GM18951 (cell line): ENCODE measurements at regions not wholly inside any gene's neighbourhood (a gene's known extent, or its start where the extent isn't known, plus 50 kb on each side); places are given as distances from the start of the nearest gene placed in this dataset.

Experiments
- POLR2A ChIP-seq: IDR thresholded peaks from 4 replicates; pipeline ENCODE4 v1.6.1; 2011; ENCODE audit warnings: mild to moderate bottlenecking; ENCODE audit not compliant: insufficient read length, insufficient read depth; ENCODE audit errors: extremely low read depth
- in situ Hi-C: fragments of 300-500 bp; cut with MboI; formaldehyde crosslinking; loops from one replicate; pipeline ENCODE4 v1.12.0; 2022; ENCODE audit warnings: low sequenced_read_pairs, mixed read lengths, inconsistent platforms; ENCODE audit not compliant: unreplicated experiment

DNA sequence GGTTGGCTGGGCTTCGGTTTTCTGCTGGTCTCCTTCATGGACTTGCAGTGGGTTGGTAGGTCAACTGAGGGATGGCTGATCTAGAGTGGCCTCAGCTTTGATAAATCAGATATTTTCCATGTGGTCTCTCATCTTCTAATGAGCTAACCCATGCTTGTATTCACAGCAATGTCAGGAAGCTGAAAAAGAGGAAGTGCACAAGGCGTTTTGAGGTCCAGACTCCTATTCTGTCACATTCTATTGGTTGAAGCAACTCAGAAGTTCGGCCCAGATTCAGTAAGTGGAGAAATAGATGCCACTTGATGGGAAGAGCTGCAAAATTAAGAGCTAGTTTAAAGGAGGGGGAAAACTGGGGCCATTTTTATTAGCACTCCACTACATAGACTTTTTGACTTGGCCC lies 361.2 kb downstream of the DIPK2A start:
- in situ Hi-C loops, result no loop called here
- TF ChIP-seq POLR2A, result no peak

DNA sequence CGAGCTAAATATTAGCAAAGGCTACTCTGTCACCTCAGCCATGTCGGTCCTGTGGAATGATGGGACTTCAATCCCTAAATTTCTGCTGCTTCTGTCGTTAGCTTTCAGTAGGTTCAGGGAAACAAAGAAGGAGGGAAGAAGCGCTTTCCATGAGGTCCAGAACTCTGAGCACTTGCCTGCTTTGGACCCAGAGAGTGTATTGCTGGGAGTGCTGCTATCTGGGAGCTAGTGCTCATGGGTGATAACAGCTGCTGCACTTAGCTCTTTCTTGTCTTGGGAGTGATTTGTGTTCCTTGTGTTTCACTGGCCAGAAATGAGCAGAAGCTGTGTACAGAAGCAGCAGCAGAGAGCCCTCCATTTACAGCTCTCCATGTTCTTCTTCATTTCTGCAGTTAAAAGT lies 369.8 kb downstream of the DIPK2A start:
- in situ Hi-C loops, result no loop called here

DNA sequence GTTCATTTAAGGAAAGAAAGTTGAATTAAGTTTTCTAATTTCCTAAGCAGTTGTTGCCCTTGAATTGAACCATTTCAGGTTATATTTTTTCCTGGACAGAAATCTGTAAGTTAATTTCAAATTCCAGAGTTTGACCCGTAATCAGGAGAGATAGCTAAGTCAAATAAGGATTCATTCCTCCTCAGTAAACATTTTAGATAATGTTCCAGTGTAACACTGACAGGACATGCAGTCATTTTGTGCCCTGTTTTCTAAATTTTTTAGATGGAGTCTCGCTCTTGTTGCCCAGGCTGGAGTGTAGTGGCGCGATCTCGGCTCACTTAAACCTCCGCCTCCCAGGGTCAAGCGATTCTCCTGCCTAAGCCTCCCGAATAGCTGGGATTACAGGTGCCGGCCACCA lies 371.7 kb downstream of the DIPK2A start:
- no peak for TF ChIP-seq POLR2A
- in situ Hi-C loops, result no loop called here

More for the DNA sequence above, 369.8 kb downstream of the DIPK2A start:
- TF ChIP-seq POLR2A, result no peak

DNA sequence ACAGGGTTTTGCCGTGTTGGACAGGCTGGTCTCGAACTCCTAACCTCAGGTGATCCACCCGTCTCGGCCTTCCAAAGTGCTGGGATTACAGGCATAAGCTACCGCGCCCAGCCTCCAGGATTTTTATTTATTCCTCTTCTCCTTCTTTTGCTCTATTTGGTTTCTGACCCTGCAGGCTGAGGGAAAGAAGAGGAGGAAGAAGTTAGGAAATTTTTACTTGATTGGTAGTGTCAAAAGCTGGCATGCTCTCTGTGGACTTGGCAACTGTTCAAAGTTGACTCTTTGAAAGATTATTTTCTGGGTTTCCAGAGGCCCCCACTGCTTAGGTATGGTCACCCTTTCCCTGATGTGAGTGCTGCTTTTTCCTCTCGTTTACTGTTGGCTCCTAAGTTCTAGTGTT lies 372.2 kb downstream of the DIPK2A start:
- in situ Hi-C loops, result no loop called here
- no peak for TF ChIP-seq POLR2A

DNA sequence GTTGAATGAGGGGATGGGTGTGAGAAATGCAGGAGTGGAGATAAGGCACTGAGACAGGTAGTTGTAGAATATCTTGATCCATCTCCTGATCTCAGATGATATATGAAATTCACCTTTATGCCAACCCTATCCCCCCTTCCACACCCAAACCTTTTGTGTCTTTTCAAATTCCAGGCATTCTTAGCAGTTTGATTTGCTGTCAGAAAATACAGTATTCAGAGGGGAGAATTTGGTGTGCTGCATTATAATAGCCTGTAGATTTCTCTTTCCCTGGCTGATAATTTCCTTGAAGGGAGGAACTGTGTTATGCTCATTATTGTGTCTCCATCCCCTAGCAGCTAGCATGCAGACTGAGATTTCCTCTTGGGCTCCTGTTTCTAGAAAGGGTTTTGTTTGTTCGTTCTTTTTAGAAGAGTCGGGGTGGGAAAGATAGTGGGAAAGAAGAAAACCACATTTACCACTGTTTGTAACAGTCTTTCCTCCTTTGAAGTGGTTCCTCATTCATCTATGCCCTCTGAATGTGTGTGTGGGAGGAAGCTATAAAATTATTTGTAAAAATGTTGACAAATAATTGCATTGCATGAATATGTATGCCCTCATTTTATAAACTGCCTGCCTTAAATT lies 373.4 kb downstream of the DIPK2A start:
- TF ChIP-seq POLR2A, result no peak
- in situ Hi-C loops, result no loop called here

DNA sequence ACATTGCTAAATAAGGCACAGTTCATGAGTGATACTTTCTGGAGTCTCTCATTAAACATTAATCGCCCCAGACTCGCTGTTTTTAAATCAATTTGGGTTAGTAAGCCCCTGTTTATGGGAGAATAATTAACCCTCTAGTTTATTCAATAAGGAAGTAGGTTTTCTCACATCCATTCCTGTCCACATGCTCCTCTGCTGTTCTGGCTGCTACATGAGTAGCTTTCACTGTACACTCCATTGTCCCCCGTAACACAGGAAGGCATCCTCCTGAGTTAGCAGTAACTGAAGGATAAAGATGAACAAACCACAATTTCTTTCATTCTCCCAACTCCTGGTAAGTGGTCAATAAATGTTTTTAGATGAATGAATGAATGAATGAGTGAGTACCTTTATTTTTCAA lies 378.5 kb downstream of the DIPK2A start:
- TF ChIP-seq POLR2A, result no peak
- in situ Hi-C loops, result no loop called here

DNA sequence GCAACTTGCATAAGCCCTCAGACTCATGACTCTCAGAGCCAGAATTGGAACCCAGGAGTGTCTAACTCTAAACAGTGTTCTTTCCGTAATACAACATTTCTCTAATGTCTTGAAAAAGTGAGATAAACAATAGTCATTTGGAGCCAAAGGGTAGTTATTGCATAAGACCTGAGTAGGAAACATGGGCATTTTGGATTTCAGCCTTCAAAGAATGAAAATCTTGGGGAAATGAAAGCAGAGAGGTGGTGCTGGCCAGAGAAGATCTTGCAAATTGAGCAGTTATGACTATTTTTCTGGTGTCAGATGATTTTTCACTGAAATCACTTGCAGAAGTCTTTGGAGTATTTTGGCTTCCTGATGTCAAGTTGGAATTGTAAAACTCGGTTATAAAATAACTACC lies 379.4 kb downstream of the DIPK2A start:
- in situ Hi-C loops, result no loop called here
- TF ChIP-seq POLR2A, result no peak

DNA sequence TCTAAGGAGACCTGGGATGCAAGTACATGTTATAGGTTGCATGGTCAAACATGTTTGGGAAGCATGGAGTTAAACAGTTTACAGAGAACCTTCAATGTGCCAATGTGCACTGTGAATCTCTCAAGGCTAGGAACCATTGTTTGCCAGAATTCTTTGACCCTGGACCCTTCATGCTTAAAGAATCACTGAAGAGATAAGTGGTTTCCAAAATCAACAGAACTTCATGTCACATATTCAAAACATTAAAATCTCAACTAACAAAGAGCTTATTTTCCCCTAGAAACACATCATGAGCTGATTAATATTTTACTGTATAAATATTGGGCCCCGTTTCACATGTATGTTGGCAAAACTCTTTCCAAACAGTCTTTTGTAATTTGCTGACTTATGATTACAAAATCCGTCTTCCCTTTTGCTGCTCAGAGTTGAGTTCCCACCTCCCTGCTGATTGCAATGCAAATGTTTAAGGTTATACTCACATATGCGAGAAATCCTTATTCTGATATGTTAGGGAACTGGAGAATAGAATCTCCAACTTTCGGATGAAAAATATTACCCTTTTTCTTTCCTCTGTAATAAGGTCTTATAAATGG lies 380.2 kb downstream of the DIPK2A start:
- in situ Hi-C loops, result no loop called here
- TF ChIP-seq POLR2A, result no peak

DNA sequence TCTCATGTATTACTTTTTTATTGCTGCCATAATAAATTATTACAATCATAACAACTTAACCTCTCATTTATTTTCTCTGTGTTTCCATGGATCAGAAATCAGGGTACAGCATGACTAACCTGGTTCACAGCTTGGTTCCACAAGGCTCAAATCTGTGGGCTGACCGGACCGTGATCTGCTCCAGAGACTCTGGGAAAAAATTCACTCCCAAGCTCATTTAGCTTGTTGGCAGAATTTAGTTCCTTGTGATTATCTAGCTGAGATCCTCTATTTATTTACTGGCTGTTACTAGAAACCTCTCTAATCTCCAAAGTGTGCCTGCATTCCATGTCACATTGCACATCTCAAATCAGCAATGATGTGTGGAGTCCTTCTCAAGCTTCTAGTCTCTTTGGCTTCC lies 386.6 kb downstream of the DIPK2A start:
- in situ Hi-C loops, result no loop called here
- TF ChIP-seq POLR2A, result no peak

DNA sequence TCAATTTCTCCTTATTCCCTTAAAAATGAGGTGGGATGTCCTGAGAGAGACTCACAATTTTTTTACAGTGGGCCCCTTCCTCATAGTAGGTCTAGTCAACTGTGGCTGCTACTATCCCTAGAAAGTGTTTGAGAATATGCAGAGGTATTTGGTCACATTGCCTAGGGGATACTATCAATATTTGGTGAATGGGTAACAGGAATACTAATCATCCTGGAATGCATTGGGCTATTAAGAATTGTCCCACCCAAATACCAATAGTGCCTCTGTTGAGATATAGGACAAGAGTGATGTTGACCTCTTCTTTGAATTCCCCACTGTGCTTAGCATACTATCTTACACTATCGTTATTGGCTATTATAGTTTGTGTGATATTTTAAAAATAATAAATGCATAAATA lies 389.4 kb downstream of the DIPK2A start:
- no peak for TF ChIP-seq POLR2A
- in situ Hi-C loops, result no loop called here

DNA sequence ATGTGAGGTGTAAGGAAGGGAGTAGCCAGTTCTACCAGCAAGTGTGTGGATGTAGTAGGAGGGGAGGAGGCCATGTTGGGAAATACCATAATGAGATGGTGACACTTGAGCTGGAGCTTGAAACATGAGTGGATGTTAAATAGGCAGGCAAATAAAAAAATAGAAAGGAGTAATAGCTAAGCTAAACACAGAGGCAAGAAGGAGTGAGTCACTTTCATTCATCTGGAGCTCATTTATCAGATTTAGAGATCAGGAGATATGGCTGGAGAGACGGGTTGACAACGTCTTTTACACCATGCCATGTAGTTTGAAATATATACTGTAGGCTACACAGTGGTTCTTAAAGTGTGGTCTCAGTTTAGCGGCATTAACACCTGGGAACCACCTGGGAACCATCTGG lies 390.5 kb downstream of the DIPK2A start:
- in situ Hi-C loops, result no loop called here
- no peak for TF ChIP-seq POLR2A

DNA sequence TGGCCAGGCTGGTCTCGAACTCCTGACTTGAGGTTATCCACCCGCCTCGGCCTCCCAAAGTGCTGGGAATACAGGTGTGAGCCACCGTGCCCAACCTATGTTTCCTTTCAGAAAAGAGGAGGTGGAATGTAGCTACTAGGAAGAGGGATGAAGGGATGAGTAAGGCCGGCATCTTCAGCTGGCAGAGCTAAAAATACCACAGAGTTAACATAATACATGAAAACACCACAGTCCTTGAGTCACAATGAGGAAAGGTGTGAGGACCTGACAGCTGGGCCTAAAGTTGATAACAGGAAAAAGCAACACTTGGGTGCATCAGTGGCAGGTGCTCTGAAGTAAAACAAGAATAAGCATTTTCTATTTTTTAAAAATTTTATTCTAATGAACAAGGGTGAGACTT lies 392.2 kb downstream of the DIPK2A start:
- no peak for TF ChIP-seq POLR2A
- in situ Hi-C loops, result no loop called here

DNA sequence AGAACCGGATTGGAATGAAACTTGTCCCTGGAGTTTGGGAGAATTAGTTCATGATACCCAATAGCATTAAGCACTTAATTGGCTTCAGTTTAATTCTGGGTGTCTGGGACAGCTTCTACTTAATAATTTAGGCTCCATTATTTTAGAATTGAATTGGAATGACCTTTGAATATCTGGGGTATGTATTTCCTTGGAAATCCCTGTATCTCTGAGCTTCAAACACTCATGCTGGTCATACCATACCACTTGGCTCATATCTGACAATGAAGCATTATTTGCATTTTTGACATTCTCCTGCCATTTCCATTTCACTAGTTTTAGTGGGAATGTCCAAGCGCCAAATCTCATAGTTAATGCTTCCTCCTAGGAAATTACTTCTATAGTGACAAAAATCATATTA lies 393.1 kb downstream of the DIPK2A start:
- TF ChIP-seq POLR2A, result no peak

DNA sequence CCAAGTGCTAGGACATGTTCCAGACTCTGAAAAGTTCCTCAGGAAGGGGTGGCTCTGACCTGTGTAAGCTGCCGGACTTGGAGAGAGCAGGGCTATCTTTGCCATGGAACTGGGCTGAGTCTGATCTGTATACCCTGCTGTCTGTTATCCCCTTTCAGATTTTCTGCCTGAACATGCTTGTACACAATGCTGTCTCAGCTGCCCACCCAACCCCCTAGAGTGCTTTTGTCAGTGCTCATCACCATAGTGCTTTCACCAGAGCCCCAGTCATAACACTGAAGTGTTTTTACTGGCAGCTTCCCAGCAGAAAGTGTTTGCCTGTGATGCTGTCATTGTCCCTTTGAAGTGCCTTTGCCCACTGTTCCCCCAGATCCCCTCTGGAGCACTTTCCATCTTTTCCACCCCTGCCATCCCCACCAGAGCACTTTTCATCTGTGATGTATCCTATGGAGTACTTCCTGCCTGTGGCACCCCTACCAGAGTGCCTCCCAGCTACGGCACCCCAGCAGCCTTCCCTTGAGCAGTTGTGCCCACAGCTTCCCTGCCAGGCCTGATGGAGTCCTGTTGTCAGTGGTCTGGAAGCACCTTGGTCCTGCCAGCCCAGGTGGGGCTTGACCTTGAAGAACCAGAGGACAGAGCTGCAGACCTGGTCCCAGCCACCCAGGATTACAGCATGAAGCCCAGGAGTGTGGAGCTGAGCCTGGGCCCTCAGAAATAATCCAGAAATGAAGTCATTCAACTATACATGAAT lies 397.7 kb downstream of the DIPK2A start:
- in situ Hi-C loops, result no loop called here
- no peak for TF ChIP-seq POLR2A

More for the DNA sequence above, 393.1 kb downstream of the DIPK2A start:
- in situ Hi-C loops, result no loop called here
